ENCODE measurements at regions not wholly inside any gene's neighbourhood (a gene's known extent, or its start where the extent isn't known, plus 50 kb on each side); places are given as distances from the start of the nearest gene placed in this dataset.

DNA sequence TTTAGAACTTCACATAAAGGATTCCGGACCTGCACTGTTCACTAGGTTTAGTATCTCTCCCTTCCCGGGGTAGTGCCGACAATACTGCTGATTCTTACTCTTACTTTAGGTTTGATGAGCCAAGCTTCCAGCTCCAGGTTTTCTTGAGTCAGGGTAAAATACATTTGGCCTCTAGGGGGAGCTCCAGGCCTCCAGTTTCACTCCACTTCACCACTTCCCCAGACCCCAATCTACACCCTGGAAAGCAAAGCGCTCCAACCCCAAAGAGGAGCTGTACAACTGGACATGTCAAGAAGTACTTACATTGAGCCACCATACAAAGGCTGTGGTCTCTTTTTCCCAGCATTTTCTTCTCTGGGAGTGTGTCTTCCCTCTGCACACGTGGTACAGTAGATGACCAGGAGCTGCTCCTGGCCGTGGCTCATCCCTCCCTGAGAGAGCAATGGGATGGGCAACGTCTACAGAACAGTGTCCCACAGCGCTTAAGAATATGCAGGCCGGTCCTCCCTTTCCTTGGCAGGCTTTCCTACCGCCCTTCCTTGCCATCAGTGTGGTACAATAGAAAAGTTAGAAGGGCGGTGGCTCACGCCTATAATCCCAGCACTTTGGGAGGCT lies 93.9 kb upstream of the CCDC80 start:
- TF ChIP-seq, protein P1, sequence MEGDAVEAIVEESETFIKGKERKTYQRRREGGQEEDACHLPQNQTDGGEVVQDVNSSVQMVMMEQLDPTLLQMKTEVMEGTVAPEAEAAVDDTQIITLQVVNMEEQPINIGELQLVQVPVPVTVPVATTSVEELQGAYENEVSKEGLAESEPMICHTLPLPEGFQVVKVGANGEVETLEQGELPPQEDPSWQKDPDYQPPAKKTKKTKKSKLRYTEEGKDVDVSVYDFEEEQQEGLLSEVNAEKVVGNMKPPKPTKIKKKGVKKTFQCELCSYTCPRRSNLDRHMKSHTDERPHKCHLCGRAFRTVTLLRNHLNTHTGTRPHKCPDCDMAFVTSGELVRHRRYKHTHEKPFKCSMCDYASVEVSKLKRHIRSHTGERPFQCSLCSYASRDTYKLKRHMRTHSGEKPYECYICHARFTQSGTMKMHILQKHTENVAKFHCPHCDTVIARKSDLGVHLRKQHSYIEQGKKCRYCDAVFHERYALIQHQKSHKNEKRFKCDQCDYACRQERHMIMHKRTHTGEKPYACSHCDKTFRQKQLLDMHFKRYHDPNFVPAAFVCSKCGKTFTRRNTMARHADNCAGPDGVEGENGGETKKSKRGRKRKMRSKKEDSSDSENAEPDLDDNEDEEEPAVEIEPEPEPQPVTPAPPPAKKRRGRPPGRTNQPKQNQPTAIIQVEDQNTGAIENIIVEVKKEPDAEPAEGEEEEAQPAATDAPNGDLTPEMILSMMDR (conservative IDR thresholded peaks at IDR 0.05; ENCODE audit: low read length), result peak; percentile 92
- no peak for TF ChIP-seq EZH2phosphoT487 (IDR thresholded peaks at IDR 0.05; ENCODE audit: borderline replicate concordance, low read depth, low read length)
- no TSS peak for BruUV-seq (replicated peaks)

DNA sequence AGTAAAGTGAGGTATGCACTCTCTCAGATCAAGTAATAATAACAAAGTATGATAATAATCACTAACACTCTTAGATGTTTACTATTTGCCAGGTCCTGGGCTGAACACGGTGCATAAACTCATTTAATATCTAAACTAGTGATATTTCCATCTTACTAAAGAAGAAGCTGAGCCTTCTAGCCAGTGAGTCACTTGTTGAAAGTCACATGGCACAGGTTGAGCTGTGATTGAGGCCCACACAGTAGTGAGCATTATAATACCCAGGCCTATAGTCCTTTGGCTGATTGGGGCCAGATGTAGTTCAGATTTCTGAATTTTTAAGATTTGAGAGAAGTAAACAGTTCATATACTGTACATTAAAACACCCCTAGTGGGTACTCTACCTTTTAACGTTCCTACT lies 93.2 kb upstream of the CCDC80 start:
- H3K4me3 ChIP-seq (ENCODE audit: low read depth, low read length, poor library complexity, severe bottlenecking), result no peak overlapping the region
- POLR2A ChIA-PET, result interaction anchor here (0.9 to 1.1 kb wide), 4 partner anchors 12 to 245 kb away, joined by 3 read pairs; no protein-coding TSS in a partner anchor
- BruUV-seq (replicated peaks), result no TSS peak

More for the DNA sequence above, 93.9 kb upstream of the CCDC80 start:
- Histone ChIP-seq H3K9me3 (ENCODE audit: low read length) (no peaks in the 10 kb centered on the region), H2AFZ (ENCODE audit: low read length) (peak overlapping the region; percentile 50; the same call in 1 of the 2 replicates), H3K9me2 (ENCODE audit: insufficient read depth, low read length) (no peaks in the 10 kb centered on the region), H3K36me3 (ENCODE audit: insufficient read depth, low read length) (no peaks in the 10 kb centered on the region), H4K20me1 (ENCODE audit: insufficient read depth, low read length) (no peaks in the 10 kb centered on the region), H3K4me2 (ENCODE audit: low read length) (no peak overlapping the region), H3K79me2 (ENCODE audit: insufficient read depth, low read depth, low read length) (no peaks in the 10 kb centered on the region), H3K27ac (ENCODE audit: low read depth, low read length, poor library complexity, severe bottlenecking) (no peak overlapping the region), H3K4me1 (ENCODE audit: insufficient read depth, low read length, poor library complexity, severe bottlenecking) (no peaks in the 10 kb centered on the region), H3K4me3 (ENCODE audit: low read depth, low read length, poor library complexity, severe bottlenecking) (no peak overlapping the region)
- ChIA-PET CTCF (ENCODE audit: unreplicated experiment) (interaction anchor here (0.5 to 2.8 kb wide), 6 partner anchors 11 to 284 kb away, joined by 3 to 12 read pairs (median 4); a partner anchor contains a TSS), POLR2A (interaction anchor here (0.5 to 1.2 kb wide), 6 partner anchors 11 to 657 kb away, joined by 3 to 4 read pairs (median 3); partner anchors contain the start of gene CD200R1)
- intact Hi-C loops (cut with micrococcal nuclease; ENCODE audit: unreplicated experiment), result loop anchor here (1.0 to 5.0 kb wide), 4 partner anchors 79 to 552 kb away; no protein-coding TSS in a partner anchor
- peak; percentile 73 for DNase-seq (ENCODE audit: low spot score)

More for the DNA sequence above, 93.2 kb upstream of the CCDC80 start:
- DNase-seq (ENCODE audit: low spot score), result no peak
- no peak overlapping the region for H3K27ac ChIP-seq (ENCODE audit: low read depth, low read length, poor library complexity, severe bottlenecking)
- H3K4me1 ChIP-seq (ENCODE audit: insufficient read depth, low read length, poor library complexity, severe bottlenecking), result no peaks in the 10 kb centered on the region
- peak overlapping the region; percentile 50; the same call in 1 of the 2 replicates for H2AFZ ChIP-seq (ENCODE audit: low read length)
- H3K4me2 ChIP-seq (ENCODE audit: low read length), result no peak overlapping the region
- CTCF ChIA-PET (ENCODE audit: unreplicated experiment), result interaction anchor here (0.8 to 2.8 kb wide), 4 partner anchors 79 to 245 kb away, joined by 3 to 12 read pairs (median 4); no protein-coding TSS in a partner anchor
- no peaks in the 10 kb centered on the region for H4K20me1 ChIP-seq (ENCODE audit: insufficient read depth, low read length)
- H3K79me2 ChIP-seq (ENCODE audit: insufficient read depth, low read depth, low read length), result no peaks in the 10 kb centered on the region
- H3K36me3 ChIP-seq (ENCODE audit: insufficient read depth, low read length), result no peaks in the 10 kb centered on the region
- no peaks in the 10 kb centered on the region for H3K9me3 ChIP-seq (ENCODE audit: low read length)
- no peak for TF ChIP-seq EZH2phosphoT487 (IDR thresholded peaks at IDR 0.05; ENCODE audit: borderline replicate concordance, low read depth, low read length)
- TF ChIP-seq, protein P1 (conservative IDR thresholded peaks at IDR 0.05; ENCODE audit: low read length), result no peak
- no peaks in the 10 kb centered on the region for H3K9me2 ChIP-seq (ENCODE audit: insufficient read depth, low read length)
- intact Hi-C loops (cut with micrococcal nuclease; ENCODE audit: unreplicated experiment), result loop anchor here (1.0 to 5.0 kb wide), 4 partner anchors 80 to 553 kb away; no protein-coding TSS in a partner anchor
